T-cell (primary cell): ENCODE measurements at regions not wholly inside any gene's neighbourhood (a gene's known extent, or its start where the extent isn't known, plus 50 kb on each side); places are given as distances from the start of the nearest gene placed in this dataset.
A peak's percentile ranks its signal among the peaks of the same experiment; 100 is the strongest.

Experiments used
- ATAC-seq, 4 experiments: fragments of 200-7000 bp in 3 of 4; fragments of 150-1000 bp in 1 of 4; cut with Tn5 transposase; replicated peaks in 1 of 4; 1 replicate in 3 of 4; 2 replicates in 1 of 4; pipeline ENCODE4 v1.10.0; 2021; ENCODE audit warnings: moderate library complexity in 3 of 4, mild to moderate bottlenecking in 2 of 4, moderate number of reproducible peaks in 1 of 4
- CTCF ChIA-PET, 2 donors: fragments of 300-600 bp; sonication (Branson Sonifier 250); formaldehyde crosslinking; loops; one replicate each; lab custom pipeline; 2022; ENCODE audit warnings: antibody characterized with exemption in 2 of 2; lab: Charles Lee
- POLR2A ChIA-PET, 2 donors: fragments of 300-600 bp; sonication (Branson Sonifier 250); formaldehyde crosslinking; loops; one replicate each; lab custom pipeline; 2022; ENCODE audit warnings: antibody characterized with exemption in 2 of 2; lab: Charles Lee
- DNase-seq, 35 experiments: peaks; one replicate each; pipeline versions ENCODE4 v3.0.0 to v3.0.0-alpha.2; 2013 to 2023
- H3K27ac ChIP-seq: one replicate; pipeline ENCODE4 v1.5.1; 2013; ENCODE audit warnings: low read length
- H3K27me3 ChIP-seq, 2 experiments: replicated peaks in 1 of 2; 1 replicate in 1 of 2; 2 replicates in 1 of 2; pipeline versions ENCODE4 v1.6.1 to v1.7.0; 2013; ENCODE audit warnings: low read length in 1 of 2, mixed read lengths in 1 of 2; ENCODE audit not compliant: control insufficient read depth in 2 of 2, insufficient read depth in 2 of 2; ENCODE audit errors: extremely low read depth in 1 of 2
- H3K36me3 ChIP-seq, 2 donors: 1 replicate in 1 of 2; 2 replicates in 1 of 2; pipeline versions ENCODE4 v1.6.1 to v1.7.0; 2013; ENCODE audit warnings: low read length in 1 of 2; ENCODE audit not compliant: control insufficient read depth in 2 of 2, insufficient read depth in 1 of 2; ENCODE audit errors: extremely low read depth in 1 of 2
- H3K4me1 ChIP-seq, 2 experiments: 1 replicate in 1 of 2; 2 replicates in 1 of 2; pipeline versions ENCODE4 v1.6.1 to v1.7.0; 2013; ENCODE audit warnings: low read length in 2 of 2, mixed read lengths in 1 of 2; ENCODE audit not compliant: insufficient read depth in 2 of 2, control insufficient read depth in 1 of 2; ENCODE audit errors: extremely low read depth in 1 of 2
- H3K4me3 ChIP-seq, 2 donors: 1 replicate in 1 of 2; 2 replicates in 1 of 2; pipeline versions ENCODE4 v1.5.1 to v1.7.0; 2013; ENCODE audit warnings: mild to moderate bottlenecking in 2 of 2, low read length in 1 of 2, moderate library complexity in 1 of 2; ENCODE audit not compliant: control insufficient read depth in 1 of 2; ENCODE audit errors: extremely low read depth in 1 of 2
- H3K9me3 ChIP-seq: 2 replicates; pipeline ENCODE4 v1.7.0; 2013
- H3K27ac Mint-ChIP-seq, 2 donors: one replicate each; pipeline ENCODE4 v1.8.0; 2020 to 2021; ENCODE audit warnings: mild to moderate bottlenecking in 2 of 2, mixed read lengths in 2 of 2
- H3K27me3 Mint-ChIP-seq, 2 donors: one replicate each; pipeline ENCODE4 v1.8.0; 2021 to 2022; ENCODE audit warnings: mixed read lengths in 2 of 2
- H3K36me3 Mint-ChIP-seq: one replicate; pipeline ENCODE4 v1.8.0; 2021; ENCODE audit warnings: mixed read lengths
- H3K4me1 Mint-ChIP-seq, 3 donors: one replicate each; pipeline ENCODE4 v1.8.0; 2020 to 2022; ENCODE audit warnings: mixed read lengths in 3 of 3, mild to moderate bottlenecking in 1 of 3
- H3K4me3 Mint-ChIP-seq, 3 donors: one replicate each; pipeline ENCODE4 v1.8.0; 2020 to 2022; ENCODE audit warnings: mild to moderate bottlenecking in 3 of 3, mixed read lengths in 3 of 3, moderate library complexity in 3 of 3
- H3K9me3 Mint-ChIP-seq, 3 donors: one replicate each; pipeline ENCODE4 v1.8.0; 2020 to 2022; ENCODE audit warnings: mixed read lengths in 3 of 3
- WGBS: methylation state at CpG from one replicate; pipeline ENCODE4 v1.1.5; 2013; ENCODE audit warnings: missing lambda C conversion rate; ENCODE audit not compliant: insufficient coverage; 5-methylcytosine and 5-hydroxymethylcytosine counted together

DNA sequence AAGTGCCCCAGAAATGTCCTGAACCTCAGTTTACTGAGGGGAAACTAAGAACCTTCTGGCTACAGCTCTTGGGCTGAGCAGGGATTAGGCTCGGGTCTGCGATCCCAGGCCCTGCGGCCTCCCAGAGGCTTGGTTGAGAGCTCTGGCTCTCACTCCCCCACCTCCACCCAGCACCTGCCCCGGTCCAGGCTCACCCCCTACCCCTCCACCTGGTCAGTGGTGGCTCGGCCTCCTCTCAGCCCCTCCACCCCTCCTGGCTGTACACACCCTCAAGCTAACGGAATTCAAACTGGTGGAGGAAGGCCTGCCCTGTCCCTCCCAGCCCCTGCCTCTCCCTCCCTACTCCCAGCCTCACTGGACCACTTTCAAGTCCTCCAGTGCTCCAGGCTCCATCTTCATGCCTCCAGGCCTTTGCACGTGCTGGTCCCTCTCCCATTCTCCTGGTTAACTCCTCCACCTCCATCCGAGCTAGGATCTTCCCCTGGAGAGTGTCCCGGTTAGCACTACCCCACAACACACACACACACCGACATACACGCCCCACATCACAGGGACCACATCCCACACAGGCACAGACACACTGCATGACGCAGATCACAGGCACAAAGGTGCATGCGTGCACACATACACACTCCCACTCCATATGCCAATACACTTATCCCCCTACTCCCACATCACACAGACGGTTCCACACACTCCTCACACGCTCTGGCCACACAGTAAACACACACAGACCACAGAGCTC, 130.9 kb downstream of the C9orf50 start:
- H3K4me3 ChIP-seq = peak overlapping the region in 1 of 2 donors; percentile 52
- DNase-seq (peak; percentile 20 to 82 (median 62)), ATAC-seq (peak; percentile 31 to 74 (median 39))
- H3K27ac ChIP-seq = peak overlapping the region; percentile 93
- ChIA-PET CTCF (interaction anchor here in 1 of 2 donors (0.9 kb wide), 2 partner anchors 30 to 135 kb away, joined by 3 to 4 read pairs; no protein-coding TSS in a partner anchor), POLR2A (interaction anchor here in 1 of 2 donors (0.6 kb wide), 1 partner anchor 312 kb away, joined by 7 read pairs; no protein-coding TSS in a partner anchor)
- Mint-ChIP-seq H3K4me3 (peak overlapping the region; percentile 67 to 81 (median 74)), H3K9me3 (no peaks in the 10 kb centered on the region), H3K4me1 (peaks cover 57 to 69% (median 66%) of the 10 kb centered on the region in 3 donors), H3K36me3 (peaks cover 3% of the 10 kb centered on the region), H3K27me3 (no peaks in the 10 kb centered on the region), H3K27ac (peak overlapping the region; percentile 89 to 98)
- WGBS = 29% methylated on average over 15 of the region's 15 CpGs
- peaks cover 13 to 61% of the 10 kb centered on the region in 2 experiments for H3K4me1 ChIP-seq
- no peaks in the 10 kb centered on the region for H3K36me3 ChIP-seq
- no peaks in the 10 kb centered on the region for H3K9me3 ChIP-seq
- H3K27me3 ChIP-seq = no peaks in the 10 kb centered on the region

DNA sequence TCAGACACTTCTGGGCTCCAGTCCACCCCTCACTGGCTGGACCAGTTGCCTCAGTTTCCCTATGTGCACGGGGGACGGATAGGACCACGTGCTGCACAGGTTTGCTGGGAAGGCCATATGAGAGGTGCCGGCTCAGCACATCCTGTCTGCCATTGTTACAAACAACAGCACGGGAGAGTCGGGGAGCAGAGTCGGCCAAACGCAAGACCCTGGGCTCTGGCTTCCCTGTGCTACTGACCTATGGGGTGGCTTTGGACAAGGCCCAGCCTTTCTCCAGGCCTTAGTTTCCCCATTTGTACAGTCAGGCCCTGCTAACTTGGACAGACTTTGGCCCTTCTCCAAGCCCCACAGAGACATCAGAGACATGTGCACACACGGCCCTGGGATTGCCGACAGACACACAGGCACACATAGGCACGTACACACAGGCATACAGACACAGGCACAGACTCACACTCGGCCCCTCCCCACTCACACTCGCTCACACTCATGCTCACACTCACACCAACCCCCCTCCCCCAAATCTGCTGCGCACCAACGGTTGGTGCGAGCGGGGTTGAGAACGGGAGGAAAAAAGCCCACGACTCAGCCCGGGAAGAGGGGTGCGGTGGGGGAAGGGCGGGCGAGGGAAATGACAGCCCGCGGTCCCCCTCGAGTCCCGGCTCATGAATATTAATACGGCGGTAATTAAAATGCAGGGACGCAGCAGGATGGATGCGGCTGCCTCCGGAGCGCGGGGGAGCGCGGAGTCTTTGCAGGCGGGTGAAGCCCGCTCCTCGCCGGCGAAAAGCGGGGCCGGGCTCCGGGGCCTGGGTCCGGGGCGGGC, 133.0 kb downstream of the C9orf50 start:
- ATAC-seq = peak; percentile 7 to 31 (median 27)
- H3K27me3 ChIP-seq = peaks cover 0 to 13% of the 10 kb centered on the region in 2 experiments
- peaks cover 16 to 76% of the 10 kb centered on the region in 2 experiments for H3K4me1 ChIP-seq
- 7% methylated on average over 40 of the region's 46 CpGs for WGBS
- no peaks in the 10 kb centered on the region for H3K9me3 Mint-ChIP-seq
- ChIA-PET POLR2A (no interaction called here), CTCF (no interaction called here)
- no peaks in the 10 kb centered on the region for H3K36me3 Mint-ChIP-seq
- H3K36me3 ChIP-seq = no peaks in the 10 kb centered on the region
- H3K9me3 ChIP-seq = no peaks in the 10 kb centered on the region
- peaks cover 0 to 1% of the 10 kb centered on the region in 2 donors for H3K27me3 Mint-ChIP-seq
- DNase-seq = peak in 16 of 35 experiments; percentile 12 to 64 (median 32)
- peak overlapping the region; percentile 67 to 87 (median 80) for H3K4me3 Mint-ChIP-seq
- H3K27ac ChIP-seq = peak overlapping the region; percentile 95
- H3K4me3 ChIP-seq = peak overlapping the region; percentile 34 to 56
- peak overlapping the region; percentile 98 to 99 for H3K27ac Mint-ChIP-seq
- H3K4me1 Mint-ChIP-seq = peaks cover 58 to 79% (median 77%) of the 10 kb centered on the region in 3 donors

- ATAC-seq = no peak
- CTCF ChIA-PET = no interaction called here
- no peaks in the 10 kb centered on the region for H3K36me3 ChIP-seq
- WGBS = 90% methylated on average over 12 of the region's 13 CpGs
- Mint-ChIP-seq H3K4me3 (peak overlapping the region; percentile 67 to 87 (median 80)), H3K27ac (peak overlapping the region; percentile 98 to 99), H3K36me3 (no peaks in the 10 kb centered on the region), H3K27me3 (peaks cover 0 to 1% of the 10 kb centered on the region in 2 donors), H3K9me3 (no peaks in the 10 kb centered on the region), H3K4me1 (peaks cover 58 to 75% (median 74%) of the 10 kb centered on the region in 3 donors)
- peak overlapping the region; percentile 95 for H3K27ac ChIP-seq
- no peaks in the 10 kb centered on the region for H3K9me3 ChIP-seq
- H3K4me3 ChIP-seq = no peak overlapping the region
- peaks cover 16 to 82% of the 10 kb centered on the region in 2 experiments for H3K4me1 ChIP-seq
- DNase-seq = no peak
- peaks cover 0 to 16% of the 10 kb centered on the region in 2 experiments for H3K27me3 ChIP-seq
- POLR2A ChIA-PET = no interaction called here
These were observed 133.9 kb downstream of the C9orf50 start for GRCh38 chr9:129486756-129487657.

DNA sequence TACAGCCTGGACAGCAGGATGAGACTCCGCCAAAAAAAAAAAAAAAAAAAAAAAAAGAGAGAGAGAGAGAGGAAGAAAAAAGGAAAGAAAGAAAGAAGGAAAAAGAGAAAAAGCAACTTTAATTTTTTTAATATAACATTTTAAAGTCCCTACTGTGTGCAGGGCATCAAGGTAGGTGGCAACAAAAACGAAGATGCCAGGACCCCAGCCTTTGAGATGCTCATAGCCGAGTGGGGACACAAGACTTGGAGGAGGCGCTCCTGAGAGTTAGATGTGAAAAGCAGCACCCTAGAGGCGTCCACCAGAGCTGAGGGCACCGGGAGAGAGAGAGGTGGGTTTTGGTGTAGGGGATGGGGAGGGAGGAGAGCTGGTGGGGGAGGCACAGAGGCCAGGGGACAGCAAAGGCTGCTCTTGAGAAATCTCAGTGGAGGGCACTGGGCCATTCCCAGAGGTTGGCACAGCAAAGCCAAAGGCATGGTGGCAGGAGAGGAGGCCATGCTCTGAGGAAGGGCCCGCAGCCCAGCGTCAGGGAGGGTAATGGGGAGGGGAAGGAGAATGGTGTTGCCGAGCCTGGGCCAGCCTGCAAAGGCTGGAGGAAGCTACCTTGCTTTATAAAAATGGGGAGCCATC, 135.6 kb downstream of the C9orf50 start:
- Mint-ChIP-seq H3K27ac (peak overlapping the region; percentile 89 to 98), H3K36me3 (no peaks in the 10 kb centered on the region), H3K9me3 (no peaks in the 10 kb centered on the region), H3K4me1 (peaks cover 45 to 64% (median 62%) of the 10 kb centered on the region in 3 donors), H3K4me3 (no peak overlapping the region), H3K27me3 (peaks cover 0 to 8% of the 10 kb centered on the region in 2 donors)
- DNase-seq (no peak), ATAC-seq (no peak)
- Histone ChIP-seq H3K36me3 (no peaks in the 10 kb centered on the region), H3K4me3 (no peak overlapping the region), H3K27me3 (peaks cover 0 to 28% of the 10 kb centered on the region in 2 experiments), H3K27ac (no peak overlapping the region), H3K9me3 (no peaks in the 10 kb centered on the region), H3K4me1 (peaks cover 13 to 74% of the 10 kb centered on the region in 2 experiments)
- ChIA-PET CTCF (no interaction called here), POLR2A (no interaction called here)
- WGBS = 95% methylated on average over 7 of the region's 9 CpGs

GRCh38 chr9:129484352-129485000, 136.4 kb downstream of the C9orf50 start:
- Histone ChIP-seq H3K36me3 (no peaks in the 10 kb centered on the region), H3K4me3 (no peak overlapping the region), H3K27ac (peak overlapping the region; percentile 81), H3K27me3 (peaks cover 0 to 28% of the 10 kb centered on the region in 2 experiments), H3K9me3 (no peaks in the 10 kb centered on the region), H3K4me1 (peaks cover 6 to 66% of the 10 kb centered on the region in 2 experiments)
- Mint-ChIP-seq H3K27ac (peak overlapping the region; percentile 77 to 89), H3K4me1 (peaks cover 41 to 57% (median 54%) of the 10 kb centered on the region in 3 donors), H3K27me3 (peaks cover 0 to 8% of the 10 kb centered on the region in 2 donors), H3K36me3 (no peaks in the 10 kb centered on the region), H3K9me3 (no peaks in the 10 kb centered on the region), H3K4me3 (peak overlapping the region; percentile 31 to 63 (median 58))
- no peak for ATAC-seq
- WGBS = 84% methylated on average over 5 of the region's 11 CpGs
- ChIA-PET CTCF (no interaction called here), POLR2A (no interaction called here)
- DNase-seq = no peak
